ENCODE measurements at regions not wholly inside any gene's neighbourhood (a gene's known extent, or its start where the extent isn't known, plus 50 kb on each side); places are given as distances from the start of the nearest gene placed in this dataset.

DNA sequence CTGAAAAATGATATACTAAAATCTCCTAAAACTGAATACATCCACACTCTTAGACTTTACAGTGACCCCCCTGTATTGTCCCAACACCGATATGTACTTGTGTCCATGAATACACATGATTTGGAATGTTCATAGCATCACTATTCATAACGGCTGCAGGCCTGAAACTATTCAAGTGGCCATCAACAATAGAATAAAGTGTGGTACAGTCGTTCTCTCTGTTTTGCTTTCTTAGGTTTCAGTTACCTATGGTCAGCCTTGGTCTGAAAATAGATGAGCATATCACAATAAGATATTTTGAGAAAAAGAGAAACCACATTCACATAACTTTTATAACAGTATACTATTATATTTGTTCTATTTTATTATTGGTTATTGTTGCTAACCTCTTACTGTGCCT lies 150.6 kb downstream of the ASCL4 start:
- Histone ChIP-seq H3K4me3 (ENCODE audit: low read length) (no peak overlapping the region), H3K27me3 (ENCODE audit: control insufficient read depth, insufficient read depth, low read length) (peaks cover 11% of the 10 kb centered on the region), H3K27ac (ENCODE audit: low read length) (no peak overlapping the region), H3K9me3 (ENCODE audit: control insufficient read depth, low read depth, low read length) (no peaks in the 10 kb centered on the region), H3K4me1 (ENCODE audit: control insufficient read depth, insufficient read depth, low read length) (no peaks in the 10 kb centered on the region), H3K36me3 (ENCODE audit: control insufficient read depth, insufficient read depth, low read length) (no peaks in the 10 kb centered on the region)
- DNase-seq, result no peak
- no CpG with 5 or more reads among the region's 3 CpGs for WGBS (ENCODE audit: insufficient coverage, low lambda C conversion rate)

DNA sequence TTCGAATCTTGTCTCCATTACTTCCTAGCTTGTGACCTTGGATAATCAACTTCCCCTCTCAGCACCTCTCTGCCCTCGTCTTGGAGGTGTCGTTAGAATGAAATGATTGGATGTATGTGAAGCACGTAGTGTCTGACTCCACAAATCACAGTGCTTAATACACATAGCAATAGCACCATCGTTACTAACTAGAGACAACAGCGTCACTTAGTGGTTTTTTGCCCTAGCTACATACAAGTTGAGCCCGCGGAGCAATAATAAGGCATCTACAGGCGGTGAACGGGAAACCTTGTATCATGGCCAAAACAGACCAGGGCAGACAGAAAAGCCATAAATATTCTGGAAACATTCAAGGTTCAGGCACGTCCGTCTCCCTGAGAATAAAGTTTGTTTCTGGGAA lies 154.9 kb downstream of the ASCL4 start:
- Histone ChIP-seq H3K36me3 (ENCODE audit: control insufficient read depth, insufficient read depth, low read length) (no peaks in the 10 kb centered on the region), H3K9me3 (ENCODE audit: control insufficient read depth, low read depth, low read length) (no peaks in the 10 kb centered on the region), H3K27ac (ENCODE audit: low read length) (no peak overlapping the region), H3K4me1 (ENCODE audit: control insufficient read depth, insufficient read depth, low read length) (no peaks in the 10 kb centered on the region), H3K4me3 (ENCODE audit: low read length) (no peak overlapping the region), H3K27me3 (ENCODE audit: control insufficient read depth, insufficient read depth, low read length) (peaks cover 13% of the 10 kb centered on the region)
- no peak for DNase-seq
- no CpG with 5 or more reads among the region's 12 CpGs for WGBS (ENCODE audit: insufficient coverage, low lambda C conversion rate)

DNA sequence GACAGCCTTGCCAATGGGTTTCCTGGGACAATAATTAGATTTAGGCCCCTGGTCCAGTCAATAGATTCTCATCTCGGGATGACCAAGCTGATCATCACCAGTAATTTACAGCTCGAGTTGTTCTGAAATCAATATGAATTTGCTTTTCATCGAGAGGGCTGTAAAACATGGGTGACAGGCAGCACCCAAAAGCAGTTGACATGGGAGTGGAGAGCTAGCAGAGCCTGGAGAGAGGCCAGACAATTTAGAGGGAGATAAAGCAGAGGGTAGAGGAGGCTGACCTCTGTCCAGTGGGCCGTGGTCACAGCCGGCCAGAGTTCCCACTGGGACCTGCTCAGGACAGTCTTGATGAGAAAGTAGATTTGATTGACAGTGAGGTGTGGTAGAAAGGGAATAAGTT lies 157.3 kb downstream of the ASCL4 start:
- peaks cover 13% of the 10 kb centered on the region for H3K27me3 ChIP-seq (ENCODE audit: control insufficient read depth, insufficient read depth, low read length)
- no CpG with 5 or more reads among the region's 5 CpGs for WGBS (ENCODE audit: insufficient coverage, low lambda C conversion rate)

DNA sequence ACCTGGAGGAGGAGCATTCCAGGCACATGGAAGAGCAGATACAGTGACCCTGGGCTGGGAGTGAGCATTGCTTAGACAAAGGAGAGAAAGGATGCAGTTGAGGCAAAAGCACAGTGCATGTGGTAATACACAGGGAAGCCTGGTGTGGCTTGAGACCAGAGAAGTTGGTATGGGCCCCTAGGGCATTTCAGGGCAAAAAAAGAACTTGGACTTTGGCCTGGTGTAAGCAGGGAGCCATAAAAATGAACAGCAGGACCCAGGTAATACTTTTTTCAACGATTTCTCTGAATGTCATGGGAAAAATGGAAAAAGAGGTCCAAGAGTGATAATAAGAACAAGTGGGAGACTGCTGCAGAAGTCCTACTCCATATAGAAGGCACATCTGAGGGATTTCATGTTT lies 163.9 kb downstream of the ASCL4 start:
- DNase-seq, result peak; percentile 30 to 58
- no CpG with 5 or more reads among the region's 1 CpG for WGBS (ENCODE audit: insufficient coverage, low lambda C conversion rate)
- H3K27me3 ChIP-seq (ENCODE audit: control insufficient read depth, insufficient read depth, low read length), result no peaks in the 10 kb centered on the region

More for the DNA sequence above, 157.3 kb downstream of the ASCL4 start:
- H3K9me3 ChIP-seq (ENCODE audit: control insufficient read depth, low read depth, low read length), result no peaks in the 10 kb centered on the region
- no peak overlapping the region for H3K4me3 ChIP-seq (ENCODE audit: low read length)
- no peaks in the 10 kb centered on the region for H3K4me1 ChIP-seq (ENCODE audit: control insufficient read depth, insufficient read depth, low read length)
- no peak overlapping the region for H3K27ac ChIP-seq (ENCODE audit: low read length)
- no peaks in the 10 kb centered on the region for H3K36me3 ChIP-seq (ENCODE audit: control insufficient read depth, insufficient read depth, low read length)
- DNase-seq, result no peak

DNA sequence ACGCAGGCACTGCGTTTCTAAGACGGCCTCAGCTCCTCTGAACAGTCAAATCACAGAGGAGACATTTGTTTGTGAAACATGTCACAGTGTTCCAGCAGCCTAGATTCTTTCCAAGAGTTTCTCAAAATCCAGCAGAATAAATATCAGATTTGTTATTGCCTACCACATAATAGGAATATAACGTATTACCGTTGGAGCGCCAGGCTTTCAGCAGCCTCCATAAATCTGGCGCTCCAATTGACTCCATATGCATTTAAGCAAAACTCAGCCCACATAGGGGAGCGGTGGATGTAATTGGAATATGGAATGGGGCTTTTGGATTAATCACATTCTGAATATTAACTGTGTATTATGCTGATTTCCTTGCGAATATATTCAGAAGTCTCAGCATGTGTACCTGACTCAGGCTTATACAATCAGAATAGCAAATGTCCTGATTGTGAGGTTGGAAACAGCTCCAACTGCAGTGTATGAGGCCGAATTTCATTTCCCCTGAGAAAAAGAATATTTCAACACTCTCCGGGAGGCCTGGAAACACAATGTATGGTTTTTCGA lies 174.0 kb downstream of the ASCL4 start:
- no peaks in the 10 kb centered on the region for H3K4me1 ChIP-seq (ENCODE audit: control insufficient read depth, insufficient read depth, low read length)
- WGBS (ENCODE audit: insufficient coverage, low lambda C conversion rate), result no CpG with 5 or more reads among the region's 12 CpGs
- DNase-seq, result no peak
- H3K36me3 ChIP-seq (ENCODE audit: control insufficient read depth, insufficient read depth, low read length), result no peaks in the 10 kb centered on the region
- no peak overlapping the region for H3K4me3 ChIP-seq (ENCODE audit: low read length)
- H3K9me3 ChIP-seq (ENCODE audit: control insufficient read depth, low read depth, low read length), result no peaks in the 10 kb centered on the region
- peaks cover 3% of the 10 kb centered on the region for H3K27me3 ChIP-seq (ENCODE audit: control insufficient read depth, insufficient read depth, low read length)
- no peak overlapping the region for H3K27ac ChIP-seq (ENCODE audit: low read length)

More for the DNA sequence above, 163.9 kb downstream of the ASCL4 start:
- peaks cover 9% of the 10 kb centered on the region for H3K4me1 ChIP-seq (ENCODE audit: control insufficient read depth, insufficient read depth, low read length)
- H3K4me3 ChIP-seq (ENCODE audit: low read length), result no peak overlapping the region
- no peaks in the 10 kb centered on the region for H3K9me3 ChIP-seq (ENCODE audit: control insufficient read depth, low read depth, low read length)
- H3K27ac ChIP-seq (ENCODE audit: low read length), result no peak overlapping the region
- H3K36me3 ChIP-seq (ENCODE audit: control insufficient read depth, insufficient read depth, low read length), result no peaks in the 10 kb centered on the region

DNA sequence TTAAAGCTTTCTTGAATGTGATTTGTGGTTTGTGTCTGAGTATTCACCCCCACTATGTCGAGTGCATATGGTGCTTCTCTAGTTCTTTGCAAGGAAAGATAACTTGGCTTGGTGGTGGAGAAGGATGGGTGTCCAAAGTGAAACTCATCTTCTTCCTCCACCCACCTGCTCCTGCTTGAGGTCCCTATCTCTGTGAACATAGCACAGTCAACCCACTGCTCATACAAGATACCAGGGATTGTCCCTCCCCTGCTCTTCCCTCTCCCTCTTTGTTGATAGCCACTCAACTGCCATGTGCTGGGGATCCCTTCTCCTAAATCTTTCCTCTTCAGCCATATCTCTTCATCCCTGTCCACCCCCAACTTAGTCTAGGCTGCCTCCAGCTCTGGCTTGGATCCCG lies 176.5 kb downstream of the ASCL4 start:
- no peak overlapping the region for H3K4me3 ChIP-seq (ENCODE audit: low read length)
- WGBS (ENCODE audit: insufficient coverage, low lambda C conversion rate), result 100% methylated on average over 1 of the region's 2 CpGs
- H3K27ac ChIP-seq (ENCODE audit: low read length), result no peak overlapping the region
- no peaks in the 10 kb centered on the region for H3K4me1 ChIP-seq (ENCODE audit: control insufficient read depth, insufficient read depth, low read length)
- DNase-seq, result no peak
- no peaks in the 10 kb centered on the region for H3K9me3 ChIP-seq (ENCODE audit: control insufficient read depth, low read depth, low read length)
- H3K36me3 ChIP-seq (ENCODE audit: control insufficient read depth, insufficient read depth, low read length), result no peaks in the 10 kb centered on the region
- peaks cover 3% of the 10 kb centered on the region for H3K27me3 ChIP-seq (ENCODE audit: control insufficient read depth, insufficient read depth, low read length)

DNA sequence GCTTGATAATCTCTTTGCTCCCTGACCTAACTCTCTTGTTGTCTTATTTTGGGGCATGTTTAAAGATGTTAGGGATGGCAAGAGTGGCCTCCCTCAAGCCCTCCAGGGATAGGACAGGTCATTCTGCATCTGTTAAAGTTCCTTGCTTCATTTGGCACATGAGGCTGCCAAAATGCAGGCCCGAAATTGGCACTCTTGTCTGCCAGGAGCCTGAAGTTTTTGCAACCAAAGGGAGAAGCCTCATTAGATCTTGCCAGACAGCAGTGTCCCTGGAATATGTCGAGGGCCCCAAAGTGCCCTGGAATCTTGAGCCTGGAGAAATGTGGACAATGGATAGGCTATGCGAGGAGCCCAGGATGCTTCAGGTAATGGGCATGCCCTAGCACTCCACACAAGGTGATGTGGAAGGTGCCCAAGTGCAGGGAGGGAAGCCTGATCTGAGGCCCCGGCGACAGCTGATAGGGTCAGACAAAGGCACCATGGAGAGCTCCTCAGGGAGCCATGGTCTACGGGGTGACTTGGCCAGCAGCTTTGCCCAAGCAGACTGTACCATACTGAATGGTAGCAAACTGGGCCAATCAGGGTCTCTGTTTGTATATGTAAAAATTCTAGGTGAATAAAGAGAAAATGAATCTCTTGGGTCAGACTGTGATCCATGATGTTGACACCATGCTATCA lies 173.0 kb upstream of the WSCD2 start:
- H3K4me1 ChIP-seq (ENCODE audit: control insufficient read depth, insufficient read depth, low read length), result no peaks in the 10 kb centered on the region
- no CpG with 5 or more reads among the region's 6 CpGs for WGBS (ENCODE audit: insufficient coverage, low lambda C conversion rate)
- H3K36me3 ChIP-seq (ENCODE audit: control insufficient read depth, insufficient read depth, low read length), result no peaks in the 10 kb centered on the region
- no peak for DNase-seq
- H3K27ac ChIP-seq (ENCODE audit: low read length), result no peak overlapping the region
- no peak overlapping the region for H3K4me3 ChIP-seq (ENCODE audit: low read length)
- H3K9me3 ChIP-seq (ENCODE audit: control insufficient read depth, low read depth, low read length), result no peaks in the 10 kb centered on the region
- no peaks in the 10 kb centered on the region for H3K27me3 ChIP-seq (ENCODE audit: control insufficient read depth, insufficient read depth, low read length)

DNA sequence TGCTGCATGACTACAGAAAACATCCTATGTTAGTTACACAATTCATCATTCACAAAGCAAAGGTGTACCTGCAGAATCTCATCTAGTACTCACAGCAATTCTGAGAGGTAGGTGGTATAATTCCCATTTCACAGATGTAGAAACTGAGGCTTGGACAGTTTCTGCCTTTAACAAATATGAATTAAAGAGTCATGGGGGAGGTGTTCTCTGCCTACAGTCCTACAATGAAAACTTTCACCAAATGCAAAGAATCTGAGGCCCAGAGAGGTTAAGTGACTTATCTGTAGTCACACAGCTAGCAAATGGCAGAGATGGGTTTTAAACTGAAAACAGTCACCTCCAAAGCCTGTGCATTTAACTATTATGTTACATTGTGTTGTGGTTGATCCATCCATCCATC lies 171.6 kb upstream of the WSCD2 start:
- Histone ChIP-seq H3K9me3 (ENCODE audit: control insufficient read depth, low read depth, low read length) (no peaks in the 10 kb centered on the region), H3K36me3 (ENCODE audit: control insufficient read depth, insufficient read depth, low read length) (no peaks in the 10 kb centered on the region), H3K27ac (ENCODE audit: low read length) (no peak overlapping the region), H3K4me1 (ENCODE audit: control insufficient read depth, insufficient read depth, low read length) (no peaks in the 10 kb centered on the region), H3K27me3 (ENCODE audit: control insufficient read depth, insufficient read depth, low read length) (no peaks in the 10 kb centered on the region), H3K4me3 (ENCODE audit: low read length) (no peak overlapping the region)
- DNase-seq, result no peak

DNA sequence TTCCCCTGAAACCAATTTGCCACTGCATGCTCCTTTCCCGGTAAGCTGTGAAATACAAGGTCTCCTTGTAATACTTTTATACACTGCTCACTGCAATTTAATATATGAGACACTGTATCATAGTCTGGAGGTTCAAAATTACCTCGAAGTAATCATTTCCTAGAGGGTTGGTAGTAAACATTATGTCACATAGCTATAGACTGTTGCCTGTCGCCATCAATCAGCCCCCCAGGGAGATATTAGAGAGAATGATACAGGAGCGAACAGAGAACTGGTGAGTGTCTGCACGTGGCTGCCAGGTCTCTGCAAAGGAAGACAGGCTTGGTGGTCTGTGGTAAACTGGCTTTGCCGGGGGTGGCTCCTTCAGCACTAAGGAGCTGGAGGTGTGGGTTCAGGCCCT lies 165.5 kb upstream of the WSCD2 start:
- Histone ChIP-seq H3K4me3 (ENCODE audit: low read length) (no peak overlapping the region), H3K27ac (ENCODE audit: low read length) (no peak overlapping the region), H3K36me3 (ENCODE audit: control insufficient read depth, insufficient read depth, low read length) (no peaks in the 10 kb centered on the region), H3K27me3 (ENCODE audit: control insufficient read depth, insufficient read depth, low read length) (no peaks in the 10 kb centered on the region), H3K4me1 (ENCODE audit: control insufficient read depth, insufficient read depth, low read length) (no peaks in the 10 kb centered on the region), H3K9me3 (ENCODE audit: control insufficient read depth, low read depth, low read length) (no peaks in the 10 kb centered on the region)
- no peak for DNase-seq
- WGBS (ENCODE audit: insufficient coverage, low lambda C conversion rate), result no CpG with 5 or more reads among the region's 6 CpGs

DNA sequence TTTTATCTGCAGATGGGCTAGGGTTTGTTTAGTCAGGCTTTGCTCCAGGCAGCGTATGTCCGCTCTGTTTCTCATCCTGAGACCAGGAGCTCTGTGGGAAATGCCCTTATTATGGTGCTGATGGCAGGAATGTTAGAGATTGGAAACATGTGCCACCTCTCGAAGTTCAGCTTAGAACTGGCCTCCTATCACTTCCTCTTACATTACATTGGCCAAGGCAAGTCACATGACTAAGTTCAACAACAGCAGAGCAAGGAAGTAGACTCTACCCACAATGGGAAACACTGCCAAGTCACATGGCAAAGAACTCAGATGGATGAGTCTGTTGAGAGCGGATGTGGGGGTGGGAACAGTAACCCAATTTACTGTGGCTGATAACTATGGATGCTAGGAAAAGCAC lies 161.9 kb upstream of the WSCD2 start:
- Histone ChIP-seq H3K36me3 (ENCODE audit: control insufficient read depth, insufficient read depth, low read length) (no peaks in the 10 kb centered on the region), H3K27me3 (ENCODE audit: control insufficient read depth, insufficient read depth, low read length) (no peaks in the 10 kb centered on the region), H3K27ac (ENCODE audit: low read length) (no peak overlapping the region), H3K9me3 (ENCODE audit: control insufficient read depth, low read depth, low read length) (no peaks in the 10 kb centered on the region), H3K4me1 (ENCODE audit: control insufficient read depth, insufficient read depth, low read length) (no peaks in the 10 kb centered on the region), H3K4me3 (ENCODE audit: low read length) (no peak overlapping the region)
- no peak for DNase-seq
- no CpG with 5 or more reads among the region's 4 CpGs for WGBS (ENCODE audit: insufficient coverage, low lambda C conversion rate)

DNA sequence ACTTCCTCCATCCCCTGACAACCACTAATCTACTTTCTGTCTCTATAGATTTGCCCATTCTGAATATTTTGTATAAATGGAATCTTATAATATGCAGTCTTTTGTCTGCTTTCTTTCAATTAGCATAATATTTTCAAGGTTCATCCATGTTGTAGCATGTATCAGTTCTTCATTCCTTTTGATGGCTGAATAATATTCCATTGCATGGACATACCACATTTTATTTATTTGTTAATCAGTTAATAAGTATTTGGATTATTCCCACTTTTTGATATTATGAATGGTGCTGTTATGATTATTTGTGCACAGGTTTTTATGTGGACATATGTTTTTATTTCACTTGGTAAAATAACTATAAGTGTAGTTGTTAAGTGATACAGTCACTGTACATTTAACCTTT lies 155.1 kb upstream of the WSCD2 start:
- no peak overlapping the region for H3K27ac ChIP-seq (ENCODE audit: low read length)
- H3K9me3 ChIP-seq (ENCODE audit: control insufficient read depth, low read depth, low read length), result no peaks in the 10 kb centered on the region
- H3K4me3 ChIP-seq (ENCODE audit: low read length), result no peak overlapping the region
- H3K27me3 ChIP-seq (ENCODE audit: control insufficient read depth, insufficient read depth, low read length), result no peaks in the 10 kb centered on the region
- DNase-seq, result no peak
- H3K36me3 ChIP-seq (ENCODE audit: control insufficient read depth, insufficient read depth, low read length), result no peaks in the 10 kb centered on the region
- H3K4me1 ChIP-seq (ENCODE audit: control insufficient read depth, insufficient read depth, low read length), result no peaks in the 10 kb centered on the region
